ENCODE measurements at regions not wholly inside any gene's neighbourhood (a gene's known extent, or its start where the extent isn't known, plus 50 kb on each side); places are given as distances from the start of the nearest gene placed in this dataset.

DNA sequence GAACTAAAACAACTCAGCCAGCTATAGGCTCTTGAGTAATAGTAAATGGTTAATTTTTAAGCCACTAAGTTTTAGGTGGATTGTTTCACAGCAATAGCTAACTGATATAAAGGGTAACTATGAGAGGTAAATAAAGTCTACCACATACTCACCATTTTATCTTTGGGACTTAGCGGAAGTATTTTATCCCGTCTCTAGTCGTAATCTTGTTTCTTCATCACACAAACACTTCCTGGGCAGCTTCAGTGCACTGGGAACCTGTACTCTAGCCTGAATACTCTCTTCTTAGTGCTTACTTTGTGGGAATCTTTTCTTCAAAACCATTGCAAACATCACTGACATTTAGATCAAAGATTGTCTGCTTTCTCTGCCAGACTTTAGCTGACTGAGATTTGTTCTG, 360.5 kb downstream of the EPHA4 start:
- Mint-ChIP-seq H3K27ac (ENCODE audit: low read depth) (no peak overlapping the region), H3K27me3 (peaks cover 17% of the 10 kb centered on the region), H3K4me3 (no peak overlapping the region), H3K4me1 (no peaks in the 10 kb centered on the region), H3K36me3 (ENCODE audit: insufficient read depth) (no peaks in the 10 kb centered on the region), H3K9me3 (no peaks in the 10 kb centered on the region)
- ATAC-seq (replicated peaks; ENCODE audit: extremely low read depth, poor library complexity, severe bottlenecking), result no peak
- DNase-seq (ENCODE audit: low spot score in 2 of 2), result no peak

- Mint-ChIP-seq H3K27ac (ENCODE audit: low read depth) (no peak overlapping the region), H3K9me3 (no peaks in the 10 kb centered on the region), H3K4me1 (no peaks in the 10 kb centered on the region), H3K27me3 (peaks cover 17% of the 10 kb centered on the region), H3K4me3 (no peak overlapping the region), H3K36me3 (ENCODE audit: insufficient read depth) (no peaks in the 10 kb centered on the region)
- ATAC-seq (replicated peaks; ENCODE audit: extremely low read depth, poor library complexity, severe bottlenecking) (no peak), DNase-seq (ENCODE audit: low spot score in 2 of 2) (no peak)
These were observed 360.0 kb downstream of the EPHA4 start for GRCh38 chr2:221212105-221212504.

- Mint-ChIP-seq H3K9me3 (no peaks in the 10 kb centered on the region), H3K4me1 (no peaks in the 10 kb centered on the region), H3K36me3 (ENCODE audit: insufficient read depth) (no peaks in the 10 kb centered on the region), H3K4me3 (no peak overlapping the region), H3K27me3 (no peaks in the 10 kb centered on the region), H3K27ac (ENCODE audit: low read depth) (no peak overlapping the region)
- no peak for DNase-seq (ENCODE audit: low spot score in 2 of 2)
- ATAC-seq (replicated peaks; ENCODE audit: extremely low read depth, poor library complexity, severe bottlenecking), result no peak
These were observed 356.6 kb downstream of the EPHA4 start for GRCh38 chr2:221215487-221215886.

DNA sequence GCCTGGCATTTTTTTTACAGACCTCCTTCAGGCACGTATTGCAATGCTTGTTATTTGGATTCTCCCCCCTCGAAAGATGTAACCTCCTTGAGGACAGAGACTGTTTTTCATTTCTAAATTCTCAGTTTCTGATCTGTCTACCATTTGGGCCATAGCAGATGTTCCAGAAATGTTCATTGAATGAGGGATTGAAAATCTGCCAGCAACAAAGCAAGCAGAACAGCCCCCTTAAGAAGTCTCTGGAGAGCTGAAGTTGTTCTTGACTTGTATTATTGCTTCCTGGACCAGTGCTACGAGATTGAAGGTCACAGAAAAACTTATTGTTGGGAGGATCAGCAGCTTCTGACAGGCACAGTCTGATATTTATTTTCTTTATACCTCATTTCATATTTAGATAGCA, 355.5 kb downstream of the EPHA4 start:
- Mint-ChIP-seq H3K27ac (ENCODE audit: low read depth) (no peak overlapping the region), H3K27me3 (no peaks in the 10 kb centered on the region), H3K36me3 (ENCODE audit: insufficient read depth) (no peaks in the 10 kb centered on the region), H3K4me1 (no peaks in the 10 kb centered on the region), H3K9me3 (no peaks in the 10 kb centered on the region), H3K4me3 (no peak overlapping the region)
- ATAC-seq (replicated peaks; ENCODE audit: extremely low read depth, poor library complexity, severe bottlenecking) (no peak), DNase-seq (ENCODE audit: low spot score in 2 of 2) (no peak)

GRCh38 chr2:221225752-221226151, 346.4 kb downstream of the EPHA4 start:
- ATAC-seq (replicated peaks; ENCODE audit: extremely low read depth, poor library complexity, severe bottlenecking), result no peak
- Mint-ChIP-seq H3K4me3 (no peak overlapping the region), H3K9me3 (no peaks in the 10 kb centered on the region), H3K27me3 (peaks cover 22% of the 10 kb centered on the region), H3K4me1 (no peaks in the 10 kb centered on the region), H3K36me3 (ENCODE audit: insufficient read depth) (no peaks in the 10 kb centered on the region), H3K27ac (ENCODE audit: low read depth) (no peak overlapping the region)
- no peak for DNase-seq (ENCODE audit: low spot score in 2 of 2)

- Mint-ChIP-seq H3K27ac (ENCODE audit: low read depth) (no peak overlapping the region), H3K27me3 (peaks cover 13% of the 10 kb centered on the region)
These were observed 343.8 kb downstream of the EPHA4 start for GRCh38 chr2:221228214-221228769.

GRCh38 chr2:221229099-221229498, 343.0 kb downstream of the EPHA4 start:
- Mint-ChIP-seq H3K27ac (ENCODE audit: low read depth) (no peak overlapping the region), H3K4me1 (no peaks in the 10 kb centered on the region), H3K9me3 (no peaks in the 10 kb centered on the region), H3K4me3 (no peak overlapping the region), H3K36me3 (ENCODE audit: insufficient read depth) (no peaks in the 10 kb centered on the region), H3K27me3 (peaks cover 13% of the 10 kb centered on the region)
- DNase-seq (ENCODE audit: low spot score in 2 of 2) (no peak), ATAC-seq (replicated peaks; ENCODE audit: extremely low read depth, poor library complexity, severe bottlenecking) (no peak)

More at GRCh38 chr2:221228214-221228769, 343.8 kb downstream of the EPHA4 start:
- no peak for ATAC-seq (replicated peaks; ENCODE audit: extremely low read depth, poor library complexity, severe bottlenecking)
- Mint-ChIP-seq H3K4me1 (no peaks in the 10 kb centered on the region), H3K36me3 (ENCODE audit: insufficient read depth) (no peaks in the 10 kb centered on the region), H3K4me3 (no peak overlapping the region), H3K9me3 (no peaks in the 10 kb centered on the region)
- DNase-seq (ENCODE audit: low spot score in 2 of 2), result no peak

DNA sequence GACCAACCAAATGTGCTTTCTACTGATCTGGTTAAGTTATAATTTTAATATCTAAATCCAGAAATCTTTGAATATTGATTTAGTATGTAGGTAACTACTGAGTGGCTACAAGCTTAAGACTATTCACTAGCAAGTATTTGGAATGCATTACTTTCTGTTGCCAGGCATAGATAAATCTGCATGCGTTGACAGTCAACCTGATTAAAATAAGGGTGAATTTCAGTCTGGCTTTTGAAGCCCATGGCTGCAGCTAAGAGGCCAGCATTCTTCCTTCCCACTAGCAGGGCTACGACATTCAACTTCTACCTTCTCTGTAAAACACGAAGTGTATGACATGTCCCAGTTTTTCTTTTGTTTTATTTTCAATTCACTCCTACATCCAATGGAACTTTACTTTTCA, 340.6 kb downstream of the EPHA4 start:
- ATAC-seq (replicated peaks; ENCODE audit: extremely low read depth, poor library complexity, severe bottlenecking) (no peak), DNase-seq (ENCODE audit: low spot score in 2 of 2) (no peak)
- no peaks in the 10 kb centered on the region for H3K36me3 Mint-ChIP-seq (ENCODE audit: insufficient read depth)
- no peak overlapping the region for H3K27ac Mint-ChIP-seq (ENCODE audit: low read depth)
- H3K27me3 Mint-ChIP-seq, result peaks cover 13% of the 10 kb centered on the region
- no peaks in the 10 kb centered on the region for H3K9me3 Mint-ChIP-seq
- H3K4me1 Mint-ChIP-seq, result no peaks in the 10 kb centered on the region
- no peak overlapping the region for H3K4me3 Mint-ChIP-seq

DNA sequence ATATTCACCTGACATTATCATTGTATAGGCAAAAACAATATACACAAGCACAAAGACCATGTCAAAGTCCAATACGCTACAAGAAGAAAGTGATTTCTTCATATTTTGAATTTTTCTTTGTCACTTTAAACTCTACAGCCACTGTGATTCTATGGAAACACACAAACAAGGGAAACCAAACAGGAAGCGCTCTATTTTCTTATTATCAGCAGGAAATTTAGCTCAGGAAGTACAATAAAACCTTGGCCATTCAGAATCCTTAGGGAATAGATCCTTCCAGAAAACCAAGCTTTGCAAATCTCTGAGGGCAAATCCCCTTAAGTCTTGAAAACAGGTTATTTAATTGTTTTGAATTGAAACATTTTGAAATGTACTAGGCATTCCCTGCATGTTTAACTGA, 336.2 kb downstream of the EPHA4 start:
- DNase-seq (ENCODE audit: low spot score in 2 of 2) (no peak), ATAC-seq (replicated peaks; ENCODE audit: extremely low read depth, poor library complexity, severe bottlenecking) (no peak)
- H3K4me3 Mint-ChIP-seq, result no peak overlapping the region
- H3K27ac Mint-ChIP-seq (ENCODE audit: low read depth), result no peak overlapping the region
- H3K27me3 Mint-ChIP-seq, result peaks cover 8% of the 10 kb centered on the region
- H3K9me3 Mint-ChIP-seq, result no peaks in the 10 kb centered on the region
- no peaks in the 10 kb centered on the region for H3K36me3 Mint-ChIP-seq (ENCODE audit: insufficient read depth)
- no peaks in the 10 kb centered on the region for H3K4me1 Mint-ChIP-seq

DNA sequence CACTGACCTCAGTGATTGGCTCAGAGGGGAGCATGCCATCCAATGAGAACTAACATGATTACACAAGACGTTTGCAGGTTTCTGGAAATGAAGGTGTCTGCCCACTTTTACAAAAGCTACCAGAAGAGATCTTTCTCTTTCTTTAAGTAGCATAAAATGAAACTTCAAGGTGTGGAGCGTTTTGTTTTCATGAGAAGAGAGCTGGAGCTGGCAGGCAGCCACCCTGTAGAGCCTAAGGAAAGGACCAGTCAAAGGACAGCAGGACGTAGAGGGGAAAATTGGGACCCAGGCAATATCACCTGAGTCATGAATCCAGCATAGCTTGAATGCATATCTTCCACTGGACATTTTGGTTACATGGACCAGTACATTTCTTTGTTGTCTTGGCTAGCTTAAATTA, 331.0 kb downstream of the EPHA4 start:
- Mint-ChIP-seq H3K36me3 (ENCODE audit: insufficient read depth) (no peaks in the 10 kb centered on the region), H3K27me3 (peaks cover 30% of the 10 kb centered on the region), H3K27ac (ENCODE audit: low read depth) (no peak overlapping the region), H3K4me3 (no peak overlapping the region), H3K9me3 (no peaks in the 10 kb centered on the region), H3K4me1 (no peaks in the 10 kb centered on the region)
- DNase-seq (ENCODE audit: low spot score in 2 of 2), result no peak
- no peak for ATAC-seq (replicated peaks; ENCODE audit: extremely low read depth, poor library complexity, severe bottlenecking)

- Mint-ChIP-seq H3K9me3 (no peaks in the 10 kb centered on the region), H3K27me3 (peaks cover 49% of the 10 kb centered on the region), H3K4me1 (no peaks in the 10 kb centered on the region), H3K36me3 (ENCODE audit: insufficient read depth) (peaks cover 1% of the 10 kb centered on the region), H3K27ac (ENCODE audit: low read depth) (no peak overlapping the region), H3K4me3 (no peak overlapping the region)
- ATAC-seq (replicated peaks; ENCODE audit: extremely low read depth, poor library complexity, severe bottlenecking), result no peak
- no peak for DNase-seq (ENCODE audit: low spot score in 2 of 2)
These were observed 328.3 kb downstream of the EPHA4 start for GRCh38 chr2:221243771-221244170.

DNA sequence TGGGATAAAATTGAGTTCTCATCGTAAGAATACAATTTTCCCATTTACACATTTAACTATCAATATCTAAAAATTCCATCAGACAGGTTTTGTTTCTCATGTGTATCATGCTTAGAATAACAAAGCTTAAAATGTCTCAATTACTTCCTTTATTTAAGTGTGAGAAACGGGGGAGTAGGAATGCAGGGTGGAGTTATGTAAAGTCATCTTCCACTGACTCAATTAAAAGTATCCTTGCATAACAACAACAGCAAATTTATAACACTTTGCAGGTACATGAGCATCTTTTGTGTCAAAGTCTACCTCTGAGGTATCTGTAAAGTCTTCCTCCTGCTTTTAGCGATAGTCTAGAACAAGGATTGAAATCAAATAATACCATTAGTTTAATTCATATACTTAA, 327.1 kb downstream of the EPHA4 start:
- ATAC-seq (replicated peaks; ENCODE audit: extremely low read depth, poor library complexity, severe bottlenecking) (no peak), DNase-seq (ENCODE audit: low spot score in 2 of 2) (no peak)
- peaks cover 1% of the 10 kb centered on the region for H3K36me3 Mint-ChIP-seq (ENCODE audit: insufficient read depth)
- no peak overlapping the region for H3K4me3 Mint-ChIP-seq
- no peaks in the 10 kb centered on the region for H3K9me3 Mint-ChIP-seq
- peaks cover 49% of the 10 kb centered on the region for H3K27me3 Mint-ChIP-seq
- no peaks in the 10 kb centered on the region for H3K4me1 Mint-ChIP-seq
- no peak overlapping the region for H3K27ac Mint-ChIP-seq (ENCODE audit: low read depth)

DNA sequence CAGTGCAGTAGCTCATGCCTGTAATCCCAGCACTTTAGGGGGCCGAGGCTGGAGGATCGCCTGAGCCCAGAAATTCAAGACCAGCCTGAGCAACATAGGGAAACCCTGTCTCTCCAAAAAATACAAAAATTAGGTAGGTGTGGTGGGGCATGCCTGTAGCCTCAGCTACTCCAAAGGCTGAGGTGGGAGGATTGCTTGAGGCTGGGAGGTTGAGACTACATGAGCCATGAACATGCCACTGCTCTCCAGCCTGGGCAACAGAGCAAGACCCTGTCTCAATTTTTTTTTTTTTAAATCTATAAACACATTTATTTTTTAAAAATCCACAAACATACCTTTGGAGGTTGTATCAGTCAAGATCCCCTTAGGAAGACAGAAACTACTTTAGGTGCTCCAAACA, 326.3 kb downstream of the EPHA4 start:
- Mint-ChIP-seq H3K4me1 (no peaks in the 10 kb centered on the region), H3K27me3 (peaks cover 42% of the 10 kb centered on the region), H3K4me3 (no peak overlapping the region), H3K36me3 (ENCODE audit: insufficient read depth) (peaks cover 1% of the 10 kb centered on the region), H3K27ac (ENCODE audit: low read depth) (no peak overlapping the region), H3K9me3 (no peaks in the 10 kb centered on the region)
- DNase-seq (ENCODE audit: low spot score in 2 of 2) (no peak), ATAC-seq (replicated peaks; ENCODE audit: extremely low read depth, poor library complexity, severe bottlenecking) (no peak)

DNA sequence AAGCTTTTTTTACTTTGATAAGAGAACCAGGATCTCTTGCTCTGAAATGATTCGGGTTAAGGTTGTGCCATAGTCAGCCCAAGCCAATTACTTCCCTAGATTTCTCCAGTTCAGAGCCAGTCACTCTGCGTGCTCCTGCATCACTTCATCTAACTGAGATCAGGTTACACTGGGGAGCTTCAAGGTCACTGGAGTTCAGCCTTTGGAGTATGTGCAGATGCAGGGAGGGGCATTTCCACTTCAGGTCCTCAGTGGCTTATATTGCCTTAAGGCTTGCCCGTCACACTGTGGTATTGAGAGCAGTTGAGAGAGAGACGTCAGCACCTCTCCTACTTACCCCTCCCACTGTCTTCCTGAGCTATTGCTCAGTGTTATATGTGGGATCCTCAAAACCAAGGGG, 317.8 kb downstream of the EPHA4 start:
- no peak overlapping the region for H3K4me3 Mint-ChIP-seq
- H3K27ac Mint-ChIP-seq (ENCODE audit: low read depth), result no peak overlapping the region
- no peaks in the 10 kb centered on the region for H3K36me3 Mint-ChIP-seq (ENCODE audit: insufficient read depth)
- no peaks in the 10 kb centered on the region for H3K4me1 Mint-ChIP-seq
- H3K9me3 Mint-ChIP-seq, result peaks cover 9% of the 10 kb centered on the region
- H3K27me3 Mint-ChIP-seq, result peaks cover 18% of the 10 kb centered on the region
- DNase-seq (ENCODE audit: low spot score in 2 of 2) (no peak), ATAC-seq (replicated peaks; ENCODE audit: extremely low read depth, poor library complexity, severe bottlenecking) (no peak)

Data from central memory CD8-positive, alpha-beta T cell (primary cell).